ENCODE measurements at regions not wholly inside any gene's neighbourhood (a gene's known extent, or its start where the extent isn't known, plus 50 kb on each side); places are given as distances from the start of the nearest gene placed in this dataset.

DNA sequence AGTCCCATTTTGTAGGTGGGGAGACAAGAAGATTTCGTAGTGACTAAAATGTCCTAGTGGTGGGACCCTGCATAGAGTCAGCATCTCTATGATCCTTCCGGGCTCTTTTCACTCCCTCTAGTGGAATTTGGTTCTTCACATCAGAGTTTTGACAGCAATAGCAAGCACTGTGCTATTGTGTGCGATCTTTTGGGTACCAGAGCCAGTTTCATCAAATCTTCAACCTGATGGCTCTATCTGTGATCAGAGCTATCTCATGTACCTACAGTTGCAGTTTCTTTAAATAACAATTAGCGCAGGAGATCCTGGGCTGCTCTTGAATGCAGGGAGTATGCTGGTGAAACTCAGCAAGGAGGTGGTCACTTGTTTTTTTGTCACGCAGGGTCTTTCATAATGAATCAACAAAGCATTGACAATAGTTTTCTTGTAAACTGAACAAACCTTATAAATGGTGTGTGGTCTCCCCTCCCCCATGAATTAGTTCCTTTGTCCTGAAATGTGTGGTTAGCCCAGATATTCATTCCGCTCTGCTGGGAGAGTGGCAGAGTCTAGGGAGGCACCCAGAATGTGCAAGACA is 257.2 kb upstream of the SOX2 start:
- H3K4me2 ChIP-seq (ENCODE audit: low read depth, low read length, poor library complexity, severe bottlenecking), result no peak overlapping the region
- H3K9ac ChIP-seq (ENCODE audit: low read length), result no peak overlapping the region

DNA sequence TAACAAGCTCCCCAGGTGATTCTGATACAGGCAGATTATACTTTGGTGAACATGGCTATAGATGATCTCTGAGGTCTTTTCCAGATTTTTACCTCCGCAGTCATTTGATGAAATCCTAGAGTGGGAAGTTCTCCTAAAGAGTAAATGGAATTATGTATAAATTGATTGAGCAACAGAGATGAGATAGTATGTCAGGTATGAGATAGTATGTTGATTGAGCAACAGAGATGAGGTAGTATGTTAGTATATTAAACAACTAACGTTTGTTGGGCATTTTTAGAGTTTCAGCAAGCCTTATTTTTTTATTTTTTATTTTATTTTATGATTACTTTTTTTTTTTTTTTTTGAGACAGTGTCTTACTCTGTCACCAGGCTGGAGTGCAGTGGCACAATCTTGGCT is 265.0 kb upstream of the SOX2 start:
- Histone ChIP-seq H3K9me3 (ENCODE audit: insufficient read depth, low read length) (no peaks in the 10 kb centered on the region), H3K4me3 (ENCODE audit: insufficient read depth, low read length, poor library complexity, severe bottlenecking) (no peak overlapping the region), H2AFZ (ENCODE audit: low read depth, low read length, severe bottlenecking) (no peak overlapping the region), H3K79me2 (ENCODE audit: insufficient read depth, low read length) (no peaks in the 10 kb centered on the region), H3F3A (ENCODE audit: insufficient read depth) (no peaks in the 10 kb centered on the region), H3K4me2 (ENCODE audit: low read depth, low read length, poor library complexity, severe bottlenecking) (no peak overlapping the region), H3K36me3 (ENCODE audit: low read length) (no peaks in the 10 kb centered on the region), H4K20me1 (ENCODE audit: low read depth, low read length) (no peaks in the 10 kb centered on the region), H3K9me2 (replicated peaks; ENCODE audit: insufficient read depth, low read length) (no peaks in the 10 kb centered on the region), H3K27ac (ENCODE audit: low read depth, low read length) (no peak overlapping the region), H3K27me3 (ENCODE audit: low read length) (no peaks in the 10 kb centered on the region), H3K9ac (ENCODE audit: low read length) (no peak overlapping the region)
- no peak for TF ChIP-seq EZH2phosphoT487 (conservative IDR thresholded peaks at IDR 0.05; ENCODE audit: low read length)
- no peak for TF ChIP-seq CTCF (IDR thresholded peaks at IDR 0.05; ENCODE audit: insufficient read depth, low read length, poor library complexity, severe bottlenecking)

More for the DNA sequence above, 257.2 kb upstream of the SOX2 start:
- TF ChIP-seq EZH2phosphoT487 (conservative IDR thresholded peaks at IDR 0.05; ENCODE audit: low read length), result no peak
- TF ChIP-seq CTCF (IDR thresholded peaks at IDR 0.05; ENCODE audit: insufficient read depth, low read length, poor library complexity, severe bottlenecking), result no peak
- H3K27me3 ChIP-seq (ENCODE audit: low read length), result no peaks in the 10 kb centered on the region
- H4K20me1 ChIP-seq (ENCODE audit: low read depth, low read length), result no peaks in the 10 kb centered on the region
- no peaks in the 10 kb centered on the region for H3F3A ChIP-seq (ENCODE audit: insufficient read depth)
- H3K27ac ChIP-seq (ENCODE audit: low read depth, low read length), result no peak overlapping the region
- no peak overlapping the region for H2AFZ ChIP-seq (ENCODE audit: low read depth, low read length, severe bottlenecking)
- no peaks in the 10 kb centered on the region for H3K36me3 ChIP-seq (ENCODE audit: low read length)
- no peaks in the 10 kb centered on the region for H3K79me2 ChIP-seq (ENCODE audit: insufficient read depth, low read length)
- H3K9me3 ChIP-seq (ENCODE audit: insufficient read depth, low read length), result no peaks in the 10 kb centered on the region
- H3K4me3 ChIP-seq (ENCODE audit: insufficient read depth, low read length, poor library complexity, severe bottlenecking), result no peak overlapping the region
- H3K9me2 ChIP-seq (replicated peaks; ENCODE audit: insufficient read depth, low read length), result no peaks in the 10 kb centered on the region

DNA sequence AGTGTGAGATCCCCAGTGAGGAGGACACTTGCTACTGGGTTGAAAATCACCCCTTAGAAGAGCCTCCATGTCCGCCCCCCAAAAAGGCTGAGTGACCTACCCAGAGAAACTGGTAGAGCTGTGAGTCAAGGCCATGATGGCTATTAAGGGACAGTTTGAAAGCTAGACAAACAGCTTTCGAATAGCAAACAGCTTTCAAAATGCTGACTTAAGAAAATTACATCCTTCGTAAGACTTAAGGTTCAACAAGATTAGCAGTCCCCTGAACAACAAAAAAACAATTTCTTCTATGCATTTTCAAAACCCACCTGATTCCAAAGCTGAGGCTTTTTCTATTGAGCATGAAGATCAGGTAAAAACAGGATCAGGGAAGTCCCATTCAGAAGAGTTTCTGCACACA is 269.7 kb upstream of the SOX2 start:
- Histone ChIP-seq H3K9me2 (replicated peaks; ENCODE audit: insufficient read depth, low read length) (no peaks in the 10 kb centered on the region), H3K79me2 (ENCODE audit: insufficient read depth, low read length) (no peaks in the 10 kb centered on the region), H3K36me3 (ENCODE audit: low read length) (no peaks in the 10 kb centered on the region), H2AFZ (ENCODE audit: low read depth, low read length, severe bottlenecking) (no peak overlapping the region), H3K9me3 (ENCODE audit: insufficient read depth, low read length) (no peaks in the 10 kb centered on the region), H4K20me1 (ENCODE audit: low read depth, low read length) (no peaks in the 10 kb centered on the region), H3K4me2 (ENCODE audit: low read depth, low read length, poor library complexity, severe bottlenecking) (no peak overlapping the region), H3F3A (ENCODE audit: insufficient read depth) (no peaks in the 10 kb centered on the region), H3K4me3 (ENCODE audit: insufficient read depth, low read length, poor library complexity, severe bottlenecking) (no peak overlapping the region), H3K9ac (ENCODE audit: low read length) (no peak overlapping the region), H3K27me3 (ENCODE audit: low read length) (no peaks in the 10 kb centered on the region), H3K27ac (ENCODE audit: low read depth, low read length) (no peak overlapping the region)
- TF ChIP-seq EZH2phosphoT487 (conservative IDR thresholded peaks at IDR 0.05; ENCODE audit: low read length), result no peak
- TF ChIP-seq CTCF (IDR thresholded peaks at IDR 0.05; ENCODE audit: insufficient read depth, low read length, poor library complexity, severe bottlenecking), result no peak

All from SU-DHL-6 (cell line).